PC-3 (cell line): ENCODE measurements at regions not wholly inside any gene's neighbourhood (a gene's known extent, or its start where the extent isn't known, plus 50 kb on each side); places are given as distances from the start of the nearest gene placed in this dataset.
A peak's percentile ranks its signal among the peaks of the same experiment; 100 is the strongest.

Experiments
- ATAC-seq: fragments of 200-7000 bp; cut with Tn5 transposase; 2 replicates; pipeline ENCODE4 v1.9.1; 2020; ENCODE audit warnings: mild to moderate bottlenecking, moderate library complexity
- BruUV-seq: library from RNA; stranded (reverse); fragments of 400-500 nt; replicated peaks from 2 replicates; lab custom pipeline; 2021; lab: Mats Ljungman, UMichigan
- CTCF ChIA-PET: fragments of 300-600 bp; sonication (Branson Sonifier 250); formaldehyde crosslinking; loops from one replicate; lab custom pipeline; 2022; ENCODE audit warnings: antibody characterized with exemption; lab: Charles Lee
- POLR2A ChIA-PET: fragments of 300-600 bp; sonication (Branson Sonifier 250); formaldehyde crosslinking; loops from one replicate; lab custom pipeline; 2022; ENCODE audit warnings: antibody characterized with exemption; ENCODE audit not compliant: unreplicated experiment; lab: Charles Lee
- DNase-seq: peaks from one replicate; pipeline ENCODE4 v3.0.0-alpha.2; 2015
- H2AFZ ChIP-seq: fragments of 300-600 bp; sonication (generic); 2 replicates; pipeline ENCODE4 v1.6.0; 2016; ENCODE audit warnings: antibody characterized with exemption, low read length
- H3F3A ChIP-seq: fragments of 300-600 bp; sonication (generic); one replicate; pipeline ENCODE4 v1.6.0; 2017; ENCODE audit warnings: antibody characterized with exemption, low read length, control low read depth, mild to moderate bottlenecking; ENCODE audit not compliant: unreplicated experiment
- H3K27ac ChIP-seq: fragments of 300-600 bp; sonication (generic); 2 replicates; pipeline ENCODE4 v1.5.1; 2016; ENCODE audit warnings: mild to moderate bottlenecking, low read length
- H3K27me3 ChIP-seq: fragments of 300-600 bp; sonication (generic); 2 replicates; pipeline ENCODE4 v1.6.1; 2016; ENCODE audit warnings: low read length, mixed read lengths
- H3K36me3 ChIP-seq: fragments of 300-600 bp; sonication (generic); 2 replicates; pipeline ENCODE4 v1.6.1; 2016; ENCODE audit warnings: low read depth, mixed run types, low read length, mixed read lengths
- H3K4me1 ChIP-seq: fragments of 300-600 bp; sonication (generic); 2 replicates; pipeline ENCODE4 v1.5.1; 2016; ENCODE audit warnings: low read length; ENCODE audit not compliant: insufficient read depth
- H3K4me2 ChIP-seq: fragments of 300-600 bp; sonication (generic); 2 replicates; pipeline ENCODE4 v1.6.0; 2016; ENCODE audit warnings: low read length
- H3K4me3 ChIP-seq: fragments of 300-600 bp; sonication (generic); 2 replicates; pipeline ENCODE4 v1.5.1; 2016; ENCODE audit warnings: mild to moderate bottlenecking, low read length, mixed read lengths
- H3K79me2 ChIP-seq: fragments of 300-600 bp; sonication (generic); 2 replicates; pipeline ENCODE4 v1.6.1; 2017; ENCODE audit warnings: low read length, mixed read lengths
- H3K9ac ChIP-seq: fragments of 300-600 bp; sonication (generic); 2 replicates; pipeline ENCODE4 v1.6.0; 2016; ENCODE audit warnings: mild to moderate bottlenecking, low read length
- H3K9me2 ChIP-seq: fragments of 300-600 bp; sonication (generic); replicated peaks from 2 replicates; pipeline ENCODE4 v1.6.1; 2016; ENCODE audit warnings: mixed run types, low read length, mixed read lengths
- H3K9me3 ChIP-seq: fragments of 300-600 bp; sonication (generic); 2 replicates; pipeline ENCODE4 v1.6.1; 2016; ENCODE audit warnings: low read length, mixed read lengths
- H4K20me1 ChIP-seq: fragments of 300-600 bp; sonication (generic); 2 replicates; pipeline ENCODE4 v1.6.1; 2016; ENCODE audit warnings: low read length, mixed read lengths
- EZH2 ChIP-seq: fragments of 300-600 bp; sonication (generic); IDR thresholded peaks from one replicate; pipeline ENCODE4 v1.6.1; 2017; ENCODE audit warnings: antibody characterized with exemption, mild to moderate bottlenecking, low read length; ENCODE audit not compliant: unreplicated experiment
- EZH2phosphoT487 ChIP-seq: fragments of 300-600 bp; sonication (generic); IDR thresholded peaks from 2 replicates; pipeline ENCODE4 v1.6.1; 2018; ENCODE audit warnings: mild to moderate bottlenecking, antibody characterized with exemption, low read length, borderline replicate concordance
- intact Hi-C: fragments of 100-400 bp; cut with micrococcal nuclease; formaldehyde crosslinking; loops from 2 replicates; pipeline ENCODE4 v1.9.0; 2023
- TF ChIP-seq, protein P1 (sequence below): fragments of 300-600 bp; sonication (generic); conservative IDR thresholded peaks from 2 replicates; pipeline ENCODE4 v1.5.1; 2017; ENCODE audit warnings: antibody characterized with exemption, low read depth, mild to moderate bottlenecking, low read length

- Histone ChIP-seq H3K9me2 (no peaks in the 10 kb centered on the region), H3K9me3 (no peaks in the 10 kb centered on the region), H3K79me2 (no peaks in the 10 kb centered on the region), H3K4me3 (no peak overlapping the region), H3K36me3 (no peaks in the 10 kb centered on the region), H4K20me1 (no peaks in the 10 kb centered on the region), H2AFZ (no peak overlapping the region), H3K9ac (no peak overlapping the region), H3F3A (no peaks in the 10 kb centered on the region), H3K27me3 (no peaks in the 10 kb centered on the region), H3K27ac (no peak overlapping the region), H3K4me1 (peaks cover 35% of the 10 kb centered on the region), H3K4me2 (no peak overlapping the region)
- no TSS peak for BruUV-seq
- CTCF ChIA-PET = no interaction called here
- no peak for TF ChIP-seq EZH2
- TF ChIP-seq, protein P1, sequence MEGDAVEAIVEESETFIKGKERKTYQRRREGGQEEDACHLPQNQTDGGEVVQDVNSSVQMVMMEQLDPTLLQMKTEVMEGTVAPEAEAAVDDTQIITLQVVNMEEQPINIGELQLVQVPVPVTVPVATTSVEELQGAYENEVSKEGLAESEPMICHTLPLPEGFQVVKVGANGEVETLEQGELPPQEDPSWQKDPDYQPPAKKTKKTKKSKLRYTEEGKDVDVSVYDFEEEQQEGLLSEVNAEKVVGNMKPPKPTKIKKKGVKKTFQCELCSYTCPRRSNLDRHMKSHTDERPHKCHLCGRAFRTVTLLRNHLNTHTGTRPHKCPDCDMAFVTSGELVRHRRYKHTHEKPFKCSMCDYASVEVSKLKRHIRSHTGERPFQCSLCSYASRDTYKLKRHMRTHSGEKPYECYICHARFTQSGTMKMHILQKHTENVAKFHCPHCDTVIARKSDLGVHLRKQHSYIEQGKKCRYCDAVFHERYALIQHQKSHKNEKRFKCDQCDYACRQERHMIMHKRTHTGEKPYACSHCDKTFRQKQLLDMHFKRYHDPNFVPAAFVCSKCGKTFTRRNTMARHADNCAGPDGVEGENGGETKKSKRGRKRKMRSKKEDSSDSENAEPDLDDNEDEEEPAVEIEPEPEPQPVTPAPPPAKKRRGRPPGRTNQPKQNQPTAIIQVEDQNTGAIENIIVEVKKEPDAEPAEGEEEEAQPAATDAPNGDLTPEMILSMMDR = no peak
- no peak for TF ChIP-seq EZH2phosphoT487
- DNase-seq (no peak), ATAC-seq (no peak)
- POLR2A ChIA-PET = no interaction called here
- intact Hi-C loops = no loop called here
These were observed 64.2 kb downstream of the DLL1 start for GRCh38 chr6:170226647-170227046.

DNA sequence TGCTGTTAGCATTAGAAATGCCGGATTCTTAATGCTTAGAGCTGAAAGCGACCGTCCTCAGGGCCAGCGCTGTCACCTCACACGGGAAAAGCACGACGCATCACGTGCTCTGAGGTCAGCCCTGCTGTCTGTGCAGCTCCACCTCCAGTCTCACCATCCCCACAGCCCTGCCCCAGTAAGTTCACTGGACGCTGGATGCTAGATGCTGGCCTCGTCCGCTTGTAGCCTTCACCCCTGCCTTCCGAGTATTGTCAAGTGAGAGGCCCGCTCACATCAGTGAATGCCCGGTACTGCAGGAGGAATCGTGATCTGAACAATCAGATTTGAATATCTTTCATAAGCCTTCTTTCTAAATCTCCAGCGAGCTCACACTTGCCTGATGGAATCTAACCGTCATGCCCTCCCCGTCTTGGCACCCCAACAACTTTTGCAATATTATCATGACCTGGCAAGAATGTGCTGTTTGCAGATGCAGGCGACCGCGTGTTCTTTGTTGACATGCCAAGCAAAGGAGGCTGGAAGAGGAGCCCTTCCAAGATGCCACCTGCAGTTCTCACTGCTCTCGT, 64.9 kb downstream of the DLL1 start:
- no peaks in the 10 kb centered on the region for H3K9me3 ChIP-seq
- no peak overlapping the region for H3K4me3 ChIP-seq
- no peaks in the 10 kb centered on the region for H3K36me3 ChIP-seq
- TF ChIP-seq EZH2 (no peak), EZH2phosphoT487 (no peak)
- TF ChIP-seq, protein P1 = no peak
- no peak overlapping the region for H3K27ac ChIP-seq
- no peak overlapping the region for H2AFZ ChIP-seq
- no peaks in the 10 kb centered on the region for H3K79me2 ChIP-seq
- no peaks in the 10 kb centered on the region for H3K27me3 ChIP-seq
- DNase-seq (no peak), ATAC-seq (no peak)
- H3K4me1 ChIP-seq = peaks cover 35% of the 10 kb centered on the region
- 0 out of 2 replicates have a peak overlapping the region, but pooled peaks have one; percentile 81 for H3K4me2 ChIP-seq
- ChIA-PET POLR2A (no interaction called here), CTCF (no interaction called here)
- no peaks in the 10 kb centered on the region for H3F3A ChIP-seq
- no peaks in the 10 kb centered on the region for H4K20me1 ChIP-seq
- intact Hi-C loops = no loop called here
- H3K9ac ChIP-seq = no peak overlapping the region
- BruUV-seq = no TSS peak
- no peaks in the 10 kb centered on the region for H3K9me2 ChIP-seq
